ENCODE measurements at regions not wholly inside any gene's neighbourhood (a gene's known extent, or its start where the extent isn't known, plus 50 kb on each side); places are given as distances from the start of the nearest gene placed in this dataset.
"Not testable (repeated sequence)": the region's sequence is repeated elsewhere in the genome, so short reads cannot be mapped to it uniquely, and the experiment has no call there.

DNA sequence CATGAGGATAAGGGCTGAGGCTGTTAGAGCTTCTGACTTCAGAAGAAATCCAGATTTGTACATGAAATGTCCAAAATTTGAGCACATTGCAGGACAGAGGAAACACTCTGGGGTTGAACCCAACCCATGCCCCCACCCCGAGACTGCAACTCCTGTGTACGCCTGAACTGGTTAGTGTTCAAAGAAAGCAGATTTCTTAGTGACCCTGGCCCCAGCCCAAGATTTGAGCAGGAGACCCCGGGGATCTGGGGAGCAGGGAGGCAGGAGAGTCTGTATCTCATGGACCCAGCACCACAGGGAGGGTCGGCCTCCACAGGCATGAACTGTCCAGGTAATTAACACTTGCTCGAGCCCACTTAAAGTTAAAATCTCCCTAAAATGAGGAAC is 69.3 kb upstream of the WNT7B start:
- Histone ChIP-seq H3K36me3 (ENCODE audit: control insufficient read depth, insufficient read depth, low read length) (peaks cover 8% of the 10 kb centered on the region), H3K9me3 (ENCODE audit: control insufficient read depth, insufficient read depth, low read length) (no peaks in the 10 kb centered on the region), H3K4me1 (ENCODE audit: control insufficient read depth, insufficient read depth, low read length) (peaks cover 67% of the 10 kb centered on the region), H3K4me3 (ENCODE audit: low read depth, low read length) (no peak overlapping the region), H3K27me3 (ENCODE audit: control insufficient read depth, insufficient read depth, low read length) (peaks cover 4% of the 10 kb centered on the region), H3K27ac (ENCODE audit: low read depth, low read length) (peak overlapping the region; percentile 84)
- WGBS (ENCODE audit: insufficient coverage), result 72% methylated on average over 3 of the region's 5 CpGs
- no peak for DNase-seq (ENCODE audit: low read depth in 4 of 6, low spot score in 6 of 6)

DNA sequence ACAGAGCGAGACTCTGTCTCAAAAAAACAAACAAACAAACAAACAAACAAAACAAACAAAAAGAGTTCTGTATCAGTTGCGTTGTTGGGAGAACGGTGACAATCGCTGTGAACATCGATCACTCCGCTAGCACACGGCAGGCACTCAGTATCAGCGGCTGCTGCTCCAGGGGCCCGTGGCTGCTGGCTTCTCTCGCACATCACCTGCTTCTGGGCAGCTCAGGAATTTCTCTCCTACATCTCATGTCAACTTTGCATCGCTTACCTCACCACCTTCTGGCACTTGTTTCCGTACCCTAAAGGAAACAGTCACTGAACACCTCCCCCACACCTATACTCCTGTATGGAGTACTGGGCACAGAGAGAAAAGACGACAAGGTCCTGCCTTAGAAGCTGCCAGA is 70.3 kb upstream of the WNT7B start:
- H3K27ac ChIP-seq (ENCODE audit: low read depth, low read length), result peak overlapping the region; percentile 58
- 67% methylated on average over 11 of the region's 13 CpGs for WGBS (ENCODE audit: insufficient coverage)
- peaks cover 10% of the 10 kb centered on the region for H3K36me3 ChIP-seq (ENCODE audit: control insufficient read depth, insufficient read depth, low read length)
- H3K4me1 ChIP-seq (ENCODE audit: control insufficient read depth, insufficient read depth, low read length), result peaks cover 72% of the 10 kb centered on the region
- H3K27me3 ChIP-seq (ENCODE audit: control insufficient read depth, insufficient read depth, low read length), result peaks cover 4% of the 10 kb centered on the region
- no peak for DNase-seq (ENCODE audit: low read depth in 4 of 6, low spot score in 6 of 6)
- no peaks in the 10 kb centered on the region for H3K9me3 ChIP-seq (ENCODE audit: control insufficient read depth, insufficient read depth, low read length)
- no peak overlapping the region for H3K4me3 ChIP-seq (ENCODE audit: low read depth, low read length)

DNA sequence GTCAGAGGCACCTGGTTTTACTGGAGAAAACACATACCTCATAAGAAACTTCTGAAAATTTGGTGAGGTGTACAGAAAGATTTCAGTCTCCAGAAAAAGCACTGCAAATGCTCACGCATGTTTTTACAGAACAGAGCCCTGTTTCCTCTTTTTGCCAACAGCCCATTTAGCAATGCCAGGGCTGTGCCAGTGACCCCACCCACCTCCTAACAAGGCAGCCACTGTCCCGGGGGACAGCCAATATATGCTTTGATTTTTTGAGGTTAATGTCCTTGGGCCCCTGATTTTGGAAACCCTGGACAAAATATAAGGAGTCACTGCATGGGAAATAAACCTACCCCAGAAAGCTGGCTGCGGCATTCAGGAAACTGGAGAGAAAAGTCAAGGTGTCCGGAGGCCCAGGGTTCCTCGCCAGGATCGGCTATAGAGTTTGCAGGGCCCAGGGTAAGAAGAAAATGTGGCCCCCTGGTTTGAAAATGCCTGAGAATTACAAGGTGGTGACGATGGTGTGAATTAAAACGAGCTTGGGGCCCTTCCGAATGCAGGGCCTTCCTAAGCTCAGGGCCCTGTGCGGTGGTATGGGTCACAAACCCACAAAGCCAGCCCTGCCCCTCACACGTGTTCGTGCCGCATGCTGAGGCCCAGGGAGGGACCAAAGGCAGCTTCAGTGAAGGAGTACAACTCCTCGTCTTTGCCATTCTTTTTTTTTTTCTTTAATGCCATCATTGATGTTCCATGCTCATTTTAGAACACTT is 71.1 kb upstream of the WNT7B start:
- Histone ChIP-seq H3K9me3 (ENCODE audit: control insufficient read depth, insufficient read depth, low read length) (no peaks in the 10 kb centered on the region), H3K27me3 (ENCODE audit: control insufficient read depth, insufficient read depth, low read length) (peaks cover 4% of the 10 kb centered on the region), H3K4me3 (ENCODE audit: low read depth, low read length) (no peak overlapping the region), H3K36me3 (ENCODE audit: control insufficient read depth, insufficient read depth, low read length) (peaks cover 13% of the 10 kb centered on the region), H3K27ac (ENCODE audit: low read depth, low read length) (peak overlapping the region; percentile 58), H3K4me1 (ENCODE audit: control insufficient read depth, insufficient read depth, low read length) (peaks cover 76% of the 10 kb centered on the region)
- 77% methylated on average over 11 of the region's 14 CpGs for WGBS (ENCODE audit: insufficient coverage)
- no peak for DNase-seq (ENCODE audit: low read depth in 4 of 6, low spot score in 6 of 6)

DNA sequence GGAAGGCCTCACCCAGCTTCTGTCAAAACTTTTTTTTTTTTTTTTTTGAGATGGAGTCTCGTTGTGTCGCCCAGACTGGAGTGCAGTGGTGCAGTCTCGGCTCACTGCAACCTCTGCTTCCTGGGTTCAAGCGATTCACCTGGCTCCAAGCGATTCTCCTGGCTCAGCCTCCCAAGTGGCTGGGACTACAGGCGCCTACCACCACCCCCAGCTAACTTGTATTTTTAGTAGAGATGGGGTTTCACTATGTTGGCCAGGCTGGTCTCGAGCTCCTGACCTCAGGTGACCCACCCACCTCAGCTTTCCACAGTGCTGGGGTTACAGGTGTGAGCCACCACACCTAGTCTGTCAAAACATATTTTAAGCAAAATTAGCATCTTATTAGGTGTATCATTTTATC is 71.7 kb upstream of the WNT7B start:
- 97% methylated on average over 4 of the region's 7 CpGs for WGBS (ENCODE audit: insufficient coverage)
- H3K4me3 ChIP-seq (ENCODE audit: low read depth, low read length); H3K27me3 ChIP-seq (ENCODE audit: control insufficient read depth, insufficient read depth, low read length); H3K27ac ChIP-seq (ENCODE audit: low read depth, low read length); H3K9me3 ChIP-seq (ENCODE audit: control insufficient read depth, insufficient read depth, low read length); DNase-seq (ENCODE audit: low read depth in 4 of 6, low spot score in 6 of 6): not testable (repeated sequence)
- Histone ChIP-seq H3K4me1 (ENCODE audit: control insufficient read depth, insufficient read depth, low read length) (peaks cover 75% of the 10 kb centered on the region), H3K36me3 (ENCODE audit: control insufficient read depth, insufficient read depth, low read length) (peaks cover 13% of the 10 kb centered on the region)

DNA sequence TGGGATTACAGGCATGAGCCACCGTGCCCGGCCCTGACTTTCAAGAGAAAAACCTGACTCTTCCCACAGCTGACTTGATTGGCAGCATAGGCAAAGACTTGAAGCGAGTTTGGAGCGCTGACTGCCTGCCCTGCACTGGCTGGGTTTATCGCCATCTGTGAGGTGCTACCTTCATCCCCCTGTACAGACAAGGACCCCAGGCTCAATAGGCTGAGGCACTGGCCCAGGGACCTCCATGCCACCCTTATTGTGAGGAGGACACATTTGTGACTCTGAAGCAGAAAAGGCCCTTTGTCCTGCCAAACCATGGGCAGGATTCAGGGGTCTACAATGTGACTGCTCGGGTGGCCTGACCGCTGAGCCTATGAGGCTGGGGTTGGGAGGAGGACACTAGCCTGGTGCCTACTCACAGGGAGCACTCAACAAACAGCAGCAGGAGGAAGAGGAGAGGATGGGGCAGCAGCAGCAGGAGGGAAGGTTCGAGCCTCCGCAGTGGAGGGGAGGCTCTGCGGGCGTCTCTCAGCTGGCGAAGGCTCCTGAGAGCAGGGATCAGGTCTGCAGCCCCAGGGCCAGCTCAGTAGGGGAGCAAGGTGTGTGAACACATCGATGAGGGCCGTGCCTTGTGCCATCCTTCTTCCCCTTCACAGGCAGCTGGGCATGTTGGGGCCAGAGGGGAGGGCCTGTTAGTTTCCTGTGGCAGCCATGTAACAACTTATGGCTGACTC is 72.9 kb upstream of the WNT7B start:
- DNase-seq (ENCODE audit: low read depth in 4 of 6, low spot score in 6 of 6), result no peak
- H3K4me3 ChIP-seq (ENCODE audit: low read depth, low read length), result no peak overlapping the region
- peaks cover 76% of the 10 kb centered on the region for H3K4me1 ChIP-seq (ENCODE audit: control insufficient read depth, insufficient read depth, low read length)
- no peaks in the 10 kb centered on the region for H3K9me3 ChIP-seq (ENCODE audit: control insufficient read depth, insufficient read depth, low read length)
- WGBS (ENCODE audit: insufficient coverage), result 72% methylated on average over 8 of the region's 14 CpGs
- H3K27me3 ChIP-seq (ENCODE audit: control insufficient read depth, insufficient read depth, low read length), result no peaks in the 10 kb centered on the region
- H3K36me3 ChIP-seq (ENCODE audit: control insufficient read depth, insufficient read depth, low read length), result peaks cover 13% of the 10 kb centered on the region
- no peak overlapping the region for H3K27ac ChIP-seq (ENCODE audit: low read depth, low read length)

DNA sequence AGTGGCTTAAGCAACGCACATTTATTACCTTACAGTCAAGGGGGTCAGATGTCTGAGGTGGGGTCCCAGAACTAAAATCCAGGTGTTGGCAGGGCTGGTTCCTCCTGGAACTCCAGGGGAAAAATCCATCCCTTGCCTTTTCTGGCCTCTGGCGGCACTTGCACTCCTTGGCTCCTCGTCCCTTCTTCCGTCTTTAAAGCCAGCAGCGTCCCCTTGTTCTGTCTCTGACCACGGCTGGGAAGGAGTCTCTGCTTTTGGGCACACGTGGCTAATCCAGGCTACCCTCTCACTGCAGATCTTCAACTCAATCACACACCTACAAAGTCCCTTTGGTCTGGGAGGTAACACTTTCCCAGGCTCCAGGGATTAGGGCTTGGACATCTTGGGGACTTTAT is 73.5 kb upstream of the WNT7B start:
- no peak for DNase-seq (ENCODE audit: low read depth in 4 of 6, low spot score in 6 of 6)
- no peak overlapping the region for H3K4me3 ChIP-seq (ENCODE audit: low read depth, low read length)
- no peaks in the 10 kb centered on the region for H3K9me3 ChIP-seq (ENCODE audit: control insufficient read depth, insufficient read depth, low read length)
- 77% methylated on average over 6 of the region's 7 CpGs for WGBS (ENCODE audit: insufficient coverage)
- peaks cover 77% of the 10 kb centered on the region for H3K4me1 ChIP-seq (ENCODE audit: control insufficient read depth, insufficient read depth, low read length)
- H3K27ac ChIP-seq (ENCODE audit: low read depth, low read length), result no peak overlapping the region
- no peaks in the 10 kb centered on the region for H3K27me3 ChIP-seq (ENCODE audit: control insufficient read depth, insufficient read depth, low read length)
- H3K36me3 ChIP-seq (ENCODE audit: control insufficient read depth, insufficient read depth, low read length), result peaks cover 13% of the 10 kb centered on the region

DNA sequence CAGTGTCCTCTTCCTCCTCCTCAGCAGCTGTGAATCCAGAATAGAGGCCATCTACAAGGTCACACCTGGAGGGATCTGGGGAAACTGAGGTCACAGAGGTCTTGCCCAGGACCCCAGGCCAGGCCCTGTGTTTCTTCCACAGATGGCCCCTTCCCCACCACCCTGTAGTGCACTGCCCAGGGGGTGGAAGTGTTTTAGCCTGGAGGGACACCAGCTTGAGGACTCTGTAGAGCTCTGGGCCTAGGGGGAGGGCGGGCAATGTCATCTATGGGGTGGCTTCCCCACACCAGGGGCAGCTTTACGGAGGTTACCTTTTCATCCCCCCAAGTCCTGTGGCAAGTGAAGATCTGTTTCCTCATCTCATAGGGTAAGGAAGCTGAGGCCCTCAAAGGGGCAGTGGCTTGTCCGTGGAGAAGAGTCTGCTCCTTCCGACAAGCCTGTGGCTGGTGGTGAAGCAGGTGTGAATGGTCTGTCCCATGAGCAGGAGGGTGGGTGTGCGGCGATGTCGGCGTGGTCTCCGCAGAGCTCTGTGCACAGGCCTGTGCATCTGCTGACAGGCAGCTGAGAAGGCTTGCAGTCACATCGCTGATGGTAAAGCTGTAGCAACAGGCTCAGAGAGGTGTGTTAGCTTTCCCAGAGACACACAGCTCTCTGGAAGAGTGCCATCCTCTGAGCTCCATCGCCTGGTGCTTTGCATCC is 74.1 kb upstream of the WNT7B start:
- Histone ChIP-seq H3K9me3 (ENCODE audit: control insufficient read depth, insufficient read depth, low read length) (no peaks in the 10 kb centered on the region), H3K4me3 (ENCODE audit: low read depth, low read length) (no peak overlapping the region), H3K36me3 (ENCODE audit: control insufficient read depth, insufficient read depth, low read length) (peaks cover 13% of the 10 kb centered on the region), H3K4me1 (ENCODE audit: control insufficient read depth, insufficient read depth, low read length) (peaks cover 77% of the 10 kb centered on the region), H3K27me3 (ENCODE audit: control insufficient read depth, insufficient read depth, low read length) (no peaks in the 10 kb centered on the region), H3K27ac (ENCODE audit: low read depth, low read length) (peak overlapping the region; percentile 97)
- 83% methylated on average over 6 of the region's 11 CpGs for WGBS (ENCODE audit: insufficient coverage)
- no peak for DNase-seq (ENCODE audit: low read depth in 4 of 6, low spot score in 6 of 6)

DNA sequence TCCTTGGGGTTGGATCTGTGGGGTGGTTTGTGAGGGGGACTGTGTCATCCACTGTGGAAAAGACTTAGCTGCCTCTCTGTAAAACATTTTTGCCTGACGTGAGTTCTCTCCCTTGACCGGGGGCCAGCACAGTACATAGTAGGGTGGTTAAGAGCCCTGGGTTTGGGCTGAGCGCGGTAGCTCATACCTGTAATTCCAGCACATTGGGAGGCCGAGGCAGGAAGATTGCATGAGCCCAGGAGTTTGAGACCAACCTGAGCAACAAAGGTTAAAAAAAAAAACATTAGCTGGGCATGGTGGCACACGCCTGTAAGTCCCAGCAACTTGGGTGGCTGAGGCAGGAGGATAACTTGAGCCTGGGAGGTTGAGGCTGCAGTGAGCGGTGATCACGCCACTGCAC is 74.7 kb upstream of the WNT7B start:
- peak overlapping the region; percentile 97 for H3K27ac ChIP-seq (ENCODE audit: low read depth, low read length)
- H3K36me3 ChIP-seq (ENCODE audit: control insufficient read depth, insufficient read depth, low read length), result peaks cover 13% of the 10 kb centered on the region

DNA sequence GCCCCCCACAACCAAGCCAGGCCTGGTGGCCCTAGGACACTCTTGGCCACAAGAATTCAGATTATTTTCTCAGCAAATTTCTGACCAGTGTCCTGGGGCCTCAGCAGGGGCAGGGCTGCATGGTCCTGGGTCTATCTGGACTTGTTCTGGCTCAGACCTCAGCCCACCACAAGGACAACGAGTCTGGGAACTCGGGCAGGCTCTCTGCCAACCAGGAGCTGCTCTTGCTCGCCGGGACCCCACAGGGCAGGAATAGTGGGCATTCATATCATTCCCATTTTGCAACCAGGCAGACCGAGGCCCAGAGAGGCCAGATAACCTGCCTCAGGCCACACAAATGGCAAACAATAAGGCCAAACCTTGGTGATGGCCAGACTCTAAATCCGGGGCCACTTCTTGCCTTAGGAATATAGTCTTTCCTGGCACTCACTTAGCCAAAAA is 75.4 kb upstream of the WNT7B start:
- peak in 1 of 6 donors; percentile 41 for DNase-seq (ENCODE audit: low read depth in 4 of 6, low spot score in 6 of 6)
- H3K9me3 ChIP-seq (ENCODE audit: control insufficient read depth, insufficient read depth, low read length), result no peaks in the 10 kb centered on the region
- no peaks in the 10 kb centered on the region for H3K27me3 ChIP-seq (ENCODE audit: control insufficient read depth, insufficient read depth, low read length)
- WGBS (ENCODE audit: insufficient coverage), result 40% methylated on average over 6 of the region's 6 CpGs
- H3K4me3 ChIP-seq (ENCODE audit: low read depth, low read length), result peak overlapping the region; percentile 38
- H3K4me1 ChIP-seq (ENCODE audit: control insufficient read depth, insufficient read depth, low read length), result peaks cover 80% of the 10 kb centered on the region
- peak overlapping the region; percentile 97 for H3K27ac ChIP-seq (ENCODE audit: low read depth, low read length)
- peaks cover 13% of the 10 kb centered on the region for H3K36me3 ChIP-seq (ENCODE audit: control insufficient read depth, insufficient read depth, low read length)

More for the DNA sequence above, 74.7 kb upstream of the WNT7B start:
- WGBS (ENCODE audit: insufficient coverage), result 90% methylated on average over 7 of the region's 8 CpGs
- no peak overlapping the region for H3K4me3 ChIP-seq (ENCODE audit: low read depth, low read length)
- DNase-seq (ENCODE audit: low read depth in 4 of 6, low spot score in 6 of 6), result no peak
- peaks cover 78% of the 10 kb centered on the region for H3K4me1 ChIP-seq (ENCODE audit: control insufficient read depth, insufficient read depth, low read length)
- H3K27me3 ChIP-seq (ENCODE audit: control insufficient read depth, insufficient read depth, low read length), result no peaks in the 10 kb centered on the region
- H3K9me3 ChIP-seq (ENCODE audit: control insufficient read depth, insufficient read depth, low read length), result no peaks in the 10 kb centered on the region
